GM19025 (cell line): ENCODE measurements at regions not wholly inside any gene's neighbourhood (a gene's known extent, or its start where the extent isn't known, plus 50 kb on each side); places are given as distances from the start of the nearest gene placed in this dataset.

Experiments used
- ATAC-seq: cut with Tn5 transposase; IDR thresholded peaks from one replicate; pipeline ENCODE4 v1.9.1; 2021; ENCODE audit warnings: mild to moderate bottlenecking, low read depth, moderate library complexity; ENCODE audit not compliant: unreplicated experiment

- ATAC-seq: no peak
Measured at GRCh38 chr7:33841031-33841430, 64.3 kb upstream of the BMPER start.

GRCh38 chr7:33841705-33842129 lies 63.6 kb upstream of the BMPER start:
- ATAC-seq: no peak

GRCh38 chr7:33842150-33842549 lies 63.2 kb upstream of the BMPER start:
- ATAC-seq: no peak

- ATAC-seq: no peak
Measured at GRCh38 chr7:33845991-33846509, 59.3 kb upstream of the BMPER start.

- no peak for ATAC-seq
Measured at GRCh38 chr7:33849004-33849403, 56.3 kb upstream of the BMPER start.

GRCh38 chr7:33849971-33850559 lies 55.3 kb upstream of the BMPER start:
- ATAC-seq: no peak

GRCh38 chr7:33850768-33851167 lies 54.6 kb upstream of the BMPER start:
- ATAC-seq: no peak

GRCh38 chr7:33852838-33853237 lies 52.5 kb upstream of the BMPER start:
- ATAC-seq: no peak

GRCh38 chr7:33853361-33854062 lies 51.8 kb upstream of the BMPER start:
- ATAC-seq: no peak

GRCh38 chr7:33854178-33854577 lies 51.2 kb upstream of the BMPER start:
- no peak for ATAC-seq

GRCh38 chr7:33854801-33855350 lies 50.5 kb upstream of the BMPER start:
- no peak for ATAC-seq
